GM20000 (cell line): ENCODE measurements at regions not wholly inside any gene's neighbourhood (a gene's known extent, or its start where the extent isn't known, plus 50 kb on each side); places are given as distances from the start of the nearest gene placed in this dataset.

Experiments
- DNase-seq: peaks from one replicate; pipeline ENCODE4 v3.0.0; 2012; ENCODE audit warnings: low spot score
- CTCF ChIP-seq: IDR thresholded peaks from 2 replicates; pipeline ENCODE4 v1.5.1; 2012; ENCODE audit warnings: mild to moderate bottlenecking, control low read depth; ENCODE audit errors: extremely low read depth, missing control alignments

DNA sequence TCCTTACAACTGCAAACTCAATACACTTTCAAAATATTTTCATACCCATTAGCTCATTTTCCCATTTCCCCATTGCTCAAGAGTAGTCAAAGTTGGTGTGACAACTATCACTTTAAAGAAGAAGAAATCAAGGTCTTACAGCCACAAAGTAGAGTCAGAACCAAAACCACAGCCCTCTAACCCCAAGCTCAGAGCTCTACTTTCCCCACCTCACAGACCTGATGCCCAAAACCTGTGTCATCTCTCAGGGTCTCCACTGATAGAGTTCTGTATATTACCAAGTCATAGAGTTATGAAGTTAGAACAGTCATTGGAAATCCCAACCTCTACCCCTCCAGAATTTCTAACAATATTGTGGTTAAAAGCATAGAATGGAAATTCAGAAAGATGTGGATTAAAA lies 505.8 kb downstream of the RAB28 start:
- DNase-seq = no peak
- TF ChIP-seq CTCF = no peak

DNA sequence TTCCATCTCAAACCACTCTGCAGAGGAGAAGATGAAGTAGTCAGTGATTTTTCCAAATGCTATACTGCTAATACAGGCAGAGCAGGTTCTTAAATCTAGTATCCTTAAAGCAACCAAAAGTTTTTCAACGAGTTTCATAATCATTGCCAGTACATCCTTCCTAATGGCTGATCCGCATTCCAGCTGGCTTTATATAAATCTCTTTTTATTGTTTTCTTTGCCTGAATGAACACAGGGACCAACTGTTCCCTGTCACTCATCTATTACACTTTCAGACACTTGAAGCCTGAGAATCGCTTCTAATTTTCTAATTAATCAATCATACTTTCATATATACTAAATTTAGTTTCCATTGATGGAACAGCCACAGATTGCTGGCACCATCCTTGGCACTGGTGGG lies 508.6 kb downstream of the RAB28 start:
- DNase-seq = no peak
- no peak for TF ChIP-seq CTCF

DNA sequence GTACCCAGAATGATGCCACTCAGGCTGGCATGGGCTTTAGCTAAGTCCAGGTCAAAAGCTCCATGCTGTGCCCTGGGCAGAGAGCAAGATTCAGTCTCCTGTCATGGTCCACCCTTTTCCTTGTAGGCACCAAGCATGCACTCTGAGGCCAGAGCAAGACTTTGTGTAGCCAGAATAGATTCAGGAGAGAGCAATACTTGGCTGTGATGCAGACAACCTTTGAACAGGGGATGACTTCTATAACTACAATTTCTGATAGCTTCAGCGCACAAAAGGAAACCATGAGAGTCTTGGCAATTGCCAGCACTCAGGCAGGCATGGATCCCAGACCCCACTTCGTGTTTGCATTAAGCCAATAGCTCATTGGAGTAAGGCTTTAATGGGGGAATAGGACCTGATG lies 510.6 kb downstream of the RAB28 start:
- no peak for TF ChIP-seq CTCF
- no peak for DNase-seq

GRCh38 chr4:12968345-12968744 lies 515.8 kb downstream of the RAB28 start:
- no peak for DNase-seq
- no peak for TF ChIP-seq CTCF

GRCh38 chr4:12966726-12967125 lies 517.4 kb downstream of the RAB28 start:
- no peak for DNase-seq
- TF ChIP-seq CTCF = no peak

- no peak for TF ChIP-seq CTCF
- no peak for DNase-seq
These were observed 518.8 kb downstream of the RAB28 start for GRCh38 chr4:12965334-12965733.

GRCh38 chr4:12963912-12964311 lies 520.2 kb downstream of the RAB28 start:
- DNase-seq = no peak
- no peak for TF ChIP-seq CTCF
